ENCODE measurements at regions not wholly inside any gene's neighbourhood (a gene's known extent, or its start where the extent isn't known, plus 50 kb on each side); places are given as distances from the start of the nearest gene placed in this dataset.
"Not testable (repeated sequence)": the region's sequence is repeated elsewhere in the genome, so short reads cannot be mapped to it uniquely, and the experiment has no call there.

DNA sequence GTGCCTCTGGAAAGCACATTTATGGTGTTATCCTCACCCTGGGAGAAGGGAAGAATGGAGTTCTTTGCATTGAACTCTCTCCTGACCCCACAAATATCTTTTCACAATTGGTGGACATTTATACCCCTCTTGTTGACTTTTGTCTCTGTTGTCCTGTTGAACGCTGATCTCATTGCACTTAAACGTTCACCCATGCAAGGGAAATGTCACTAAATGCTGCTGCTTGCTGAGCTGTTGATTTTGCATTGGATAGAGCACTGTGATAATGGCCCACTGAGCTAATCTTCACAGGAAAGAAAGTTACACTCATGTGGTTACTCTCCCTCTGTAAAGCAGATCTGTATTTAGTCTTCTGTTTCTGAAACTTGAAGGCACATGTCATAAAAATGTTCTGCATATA lies 133.4 kb downstream of the FZD1 start:
- DNase-seq (ENCODE audit: low read depth): no peak
- TF ChIP-seq, protein P1, sequence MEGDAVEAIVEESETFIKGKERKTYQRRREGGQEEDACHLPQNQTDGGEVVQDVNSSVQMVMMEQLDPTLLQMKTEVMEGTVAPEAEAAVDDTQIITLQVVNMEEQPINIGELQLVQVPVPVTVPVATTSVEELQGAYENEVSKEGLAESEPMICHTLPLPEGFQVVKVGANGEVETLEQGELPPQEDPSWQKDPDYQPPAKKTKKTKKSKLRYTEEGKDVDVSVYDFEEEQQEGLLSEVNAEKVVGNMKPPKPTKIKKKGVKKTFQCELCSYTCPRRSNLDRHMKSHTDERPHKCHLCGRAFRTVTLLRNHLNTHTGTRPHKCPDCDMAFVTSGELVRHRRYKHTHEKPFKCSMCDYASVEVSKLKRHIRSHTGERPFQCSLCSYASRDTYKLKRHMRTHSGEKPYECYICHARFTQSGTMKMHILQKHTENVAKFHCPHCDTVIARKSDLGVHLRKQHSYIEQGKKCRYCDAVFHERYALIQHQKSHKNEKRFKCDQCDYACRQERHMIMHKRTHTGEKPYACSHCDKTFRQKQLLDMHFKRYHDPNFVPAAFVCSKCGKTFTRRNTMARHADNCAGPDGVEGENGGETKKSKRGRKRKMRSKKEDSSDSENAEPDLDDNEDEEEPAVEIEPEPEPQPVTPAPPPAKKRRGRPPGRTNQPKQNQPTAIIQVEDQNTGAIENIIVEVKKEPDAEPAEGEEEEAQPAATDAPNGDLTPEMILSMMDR (IDR thresholded peaks at IDR 0.05; ENCODE audit: low read depth, low read length, missing control alignments): no peak
- H3K4me3 ChIP-seq (ENCODE audit: low read depth, low read length): no peak overlapping the region

GRCh38 chr7:91398341-91398740 lies 134.1 kb downstream of the FZD1 start:
- TF ChIP-seq, protein P1 (IDR thresholded peaks at IDR 0.05; ENCODE audit: low read depth, low read length, missing control alignments): no peak
- DNase-seq (ENCODE audit: low read depth): no peak
- H3K4me3 ChIP-seq (ENCODE audit: low read depth, low read length): no peak overlapping the region

- no peak overlapping the region for H3K4me3 ChIP-seq (ENCODE audit: low read depth, low read length)
- no peak for DNase-seq (ENCODE audit: low read depth)
- TF ChIP-seq, protein P1 (IDR thresholded peaks at IDR 0.05; ENCODE audit: low read depth, low read length, missing control alignments): no peak
Measured at GRCh38 chr7:91405092-91405788, 141.0 kb downstream of the FZD1 start.

DNA sequence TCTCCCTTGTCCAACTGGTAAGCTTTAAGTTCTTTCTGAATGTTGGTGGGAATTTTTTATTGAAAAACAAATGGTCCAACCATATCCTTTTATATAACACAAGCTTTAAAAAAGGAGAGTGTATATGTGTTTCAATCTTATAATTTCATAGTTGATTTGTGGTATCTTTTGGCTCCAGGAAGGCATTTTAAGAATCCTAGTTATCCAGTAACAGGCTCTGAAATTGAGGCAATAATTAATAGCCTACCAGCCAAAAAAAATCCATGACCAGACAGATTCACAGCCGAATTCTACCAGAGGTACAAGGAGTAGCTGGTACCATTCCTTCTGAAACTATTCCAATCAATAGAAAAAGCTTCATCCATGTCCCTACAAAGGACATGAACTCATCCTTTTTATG lies 141.6 kb downstream of the FZD1 start:
- H3K4me3 ChIP-seq (ENCODE audit: low read depth, low read length); DNase-seq (ENCODE audit: low read depth): not testable (repeated sequence)

DNA sequence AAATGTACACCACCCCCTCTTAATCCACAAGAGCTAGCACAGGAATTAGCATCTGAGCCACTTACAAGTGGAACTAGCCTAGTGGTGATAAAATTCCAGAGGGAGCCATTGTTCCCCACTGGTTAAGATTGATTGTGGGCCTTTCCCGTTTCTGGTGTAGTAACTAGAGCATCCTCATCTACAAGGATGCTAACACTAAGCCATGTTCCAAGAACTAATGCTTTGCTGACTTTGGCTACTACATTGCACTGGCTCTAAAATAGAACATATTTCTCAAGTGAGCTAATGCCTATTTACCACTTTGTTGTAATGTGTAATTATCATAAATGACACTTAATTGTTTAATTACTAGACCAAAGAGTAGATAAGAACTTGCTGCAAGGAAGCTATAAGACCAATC lies 143.7 kb downstream of the FZD1 start:
- TF ChIP-seq, protein P1 (IDR thresholded peaks at IDR 0.05; ENCODE audit: low read depth, low read length, missing control alignments): no peak
- no peak for DNase-seq (ENCODE audit: low read depth)
- no peak overlapping the region for H3K4me3 ChIP-seq (ENCODE audit: low read depth, low read length)

- no peak for DNase-seq (ENCODE audit: low read depth)
- TF ChIP-seq, protein P1 (IDR thresholded peaks at IDR 0.05; ENCODE audit: low read depth, low read length, missing control alignments): no peak
- no peak overlapping the region for H3K4me3 ChIP-seq (ENCODE audit: low read depth, low read length)
Measured at GRCh38 chr7:91408388-91409154, 144.3 kb downstream of the FZD1 start.

- no peak for DNase-seq (ENCODE audit: low read depth)
- H3K4me3 ChIP-seq (ENCODE audit: low read depth, low read length): no peak overlapping the region
- TF ChIP-seq, protein P1 (IDR thresholded peaks at IDR 0.05; ENCODE audit: low read depth, low read length, missing control alignments): no peak
Measured at GRCh38 chr7:91411060-91411459, 146.8 kb downstream of the FZD1 start.

All from GM12864 (cell line).